ENCODE measurements at regions not wholly inside any gene's neighbourhood (a gene's known extent, or its start where the extent isn't known, plus 50 kb on each side); places are given as distances from the start of the nearest gene placed in this dataset.

- TF ChIP-seq CTCF (IDR thresholded peaks at IDR 0.05; ENCODE audit: poor library complexity, severe bottlenecking) (no peak), EP300 (conservative IDR thresholded peaks at IDR 0.05; ENCODE audit: poor library complexity, severe bottlenecking) (no peak), REST (IDR thresholded peaks at IDR 0.05; ENCODE audit: borderline replicate concordance) (no peak), RAD21 (conservative IDR thresholded peaks at IDR 0.05) (no peak)
These were observed 97.6 kb upstream of the HSD17B12 start for GRCh38 chr11:43582863-43583462.
